ENCODE measurements at regions not wholly inside any gene's neighbourhood (a gene's known extent, or its start where the extent isn't known, plus 50 kb on each side); places are given as distances from the start of the nearest gene placed in this dataset.
A peak's percentile ranks its signal among the peaks of the same experiment; 100 is the strongest.

- CTCF ChIA-PET: no interaction called here
- Mint-ChIP-seq H3K9me3 (ENCODE audit: low read depth) (no peaks in the 10 kb centered on the region), H3K4me1 (no peaks in the 10 kb centered on the region), H3K27ac (no peak overlapping the region), H3K4me3 (no peak overlapping the region), H3K36me3 (ENCODE audit: low read depth) (no peaks in the 10 kb centered on the region), H3K27me3 (peaks cover 12% of the 10 kb centered on the region)
- ATAC-seq (no peak), DNase-seq (no peak)
- intact Hi-C loops (cut with DNase I, micrococcal nuclease): no loop called here
- POLR2A ChIA-PET: no interaction called here
Observed at GRCh38 chr18:5618047-5618688, 74.4 kb upstream of the EPB41L3 start.

- no peaks in the 10 kb centered on the region for H3K36me3 Mint-ChIP-seq (ENCODE audit: low read depth)
- intact Hi-C loops (cut with DNase I, micrococcal nuclease): no loop called here
- POLR2A ChIA-PET: no interaction called here
- CTCF ChIA-PET: no interaction called here
- no peaks in the 10 kb centered on the region for H3K4me1 Mint-ChIP-seq
- H3K27ac Mint-ChIP-seq: no peak overlapping the region
- peaks cover 5% of the 10 kb centered on the region for H3K27me3 Mint-ChIP-seq
- DNase-seq (no peak), ATAC-seq (no peak)
- H3K9me3 Mint-ChIP-seq (ENCODE audit: low read depth): no peaks in the 10 kb centered on the region
- H3K4me3 Mint-ChIP-seq: no peak overlapping the region
Observed at GRCh38 chr18:5611221-5611620, 67.4 kb upstream of the EPB41L3 start.

GRCh38 chr18:5608846-5609245 lies 65.0 kb upstream of the EPB41L3 start:
- CTCF ChIA-PET: no interaction called here
- ATAC-seq (no peak), DNase-seq (no peak)
- Mint-ChIP-seq H3K4me3 (no peak overlapping the region), H3K4me1 (no peaks in the 10 kb centered on the region), H3K9me3 (ENCODE audit: low read depth) (no peaks in the 10 kb centered on the region), H3K36me3 (ENCODE audit: low read depth) (no peaks in the 10 kb centered on the region), H3K27me3 (peaks cover 2% of the 10 kb centered on the region), H3K27ac (no peak overlapping the region)
- intact Hi-C loops (cut with DNase I, micrococcal nuclease): no loop called here
- POLR2A ChIA-PET: no interaction called here

GRCh38 chr18:5606951-5607350 lies 63.2 kb upstream of the EPB41L3 start:
- Mint-ChIP-seq H3K27me3 (peaks cover 4% of the 10 kb centered on the region), H3K9me3 (ENCODE audit: low read depth) (no peaks in the 10 kb centered on the region), H3K4me3 (no peak overlapping the region), H3K36me3 (ENCODE audit: low read depth) (no peaks in the 10 kb centered on the region), H3K4me1 (no peaks in the 10 kb centered on the region), H3K27ac (no peak overlapping the region)
- no peak for ATAC-seq
- ChIA-PET POLR2A (no interaction called here), CTCF (no interaction called here)
- intact Hi-C loops (cut with DNase I, micrococcal nuclease): no loop called here
- DNase-seq: no peak

- ChIA-PET POLR2A (no interaction called here), CTCF (no interaction called here)
- intact Hi-C loops (cut with DNase I, micrococcal nuclease): loop anchor here in 1 of 2 experiments (5.0 kb wide), 1 partner anchor 1283 kb away; no protein-coding TSS in a partner anchor
- no peaks in the 10 kb centered on the region for H3K36me3 Mint-ChIP-seq (ENCODE audit: low read depth)
- H3K4me1 Mint-ChIP-seq: no peaks in the 10 kb centered on the region
- ATAC-seq (no peak), DNase-seq (peak; percentile 12)
- H3K27me3 Mint-ChIP-seq: peaks cover 4% of the 10 kb centered on the region
- no peak overlapping the region for H3K27ac Mint-ChIP-seq
- no peak overlapping the region for H3K4me3 Mint-ChIP-seq
- H3K9me3 Mint-ChIP-seq (ENCODE audit: low read depth): no peaks in the 10 kb centered on the region
Observed at GRCh38 chr18:5604778-5605177, 61.0 kb upstream of the EPB41L3 start.

- ATAC-seq (no peak), DNase-seq (no peak)
- CTCF ChIA-PET: interaction anchor here (0.6 kb wide), 1 partner anchor 150 kb away, joined by 3 read pairs; no protein-coding TSS in a partner anchor
- Mint-ChIP-seq H3K36me3 (ENCODE audit: low read depth) (no peaks in the 10 kb centered on the region), H3K27me3 (peaks cover 9% of the 10 kb centered on the region), H3K4me3 (no peak overlapping the region), H3K4me1 (no peaks in the 10 kb centered on the region), H3K9me3 (ENCODE audit: low read depth) (no peaks in the 10 kb centered on the region), H3K27ac (no peak overlapping the region)
- POLR2A ChIA-PET: no interaction called here
- intact Hi-C loops (cut with DNase I, micrococcal nuclease): loop anchor here in 1 of 2 experiments (5.0 kb wide), 1 partner anchor 1284 kb away; no protein-coding TSS in a partner anchor
Observed at GRCh38 chr18:5603153-5603552, 59.4 kb upstream of the EPB41L3 start.

- Mint-ChIP-seq H3K27me3 (peaks cover 10% of the 10 kb centered on the region), H3K27ac (no peak overlapping the region), H3K9me3 (ENCODE audit: low read depth) (no peaks in the 10 kb centered on the region), H3K4me1 (no peaks in the 10 kb centered on the region), H3K4me3 (no peak overlapping the region), H3K36me3 (ENCODE audit: low read depth) (no peaks in the 10 kb centered on the region)
- CTCF ChIA-PET: interaction anchor here (0.7 to 1.1 kb wide), 3 partner anchors 23 to 601 kb away, joined by 3 to 5 read pairs (median 3); no protein-coding TSS in a partner anchor
- POLR2A ChIA-PET: no interaction called here
- ATAC-seq (no peak), DNase-seq (no peak)
- intact Hi-C loops (cut with DNase I, micrococcal nuclease): loop anchor here in 1 of 2 experiments (2.0 to 5.0 kb wide), 2 partner anchors 290 to 1286 kb away; no protein-coding TSS in a partner anchor
Observed at GRCh38 chr18:5601188-5601624, 57.4 kb upstream of the EPB41L3 start.

GRCh38 chr18:5600378-5601071 lies 56.7 kb upstream of the EPB41L3 start:
- ATAC-seq (no peak), DNase-seq (no peak)
- Mint-ChIP-seq H3K4me3 (no peak overlapping the region), H3K4me1 (no peaks in the 10 kb centered on the region), H3K36me3 (ENCODE audit: low read depth) (no peaks in the 10 kb centered on the region), H3K27me3 (peaks cover 10% of the 10 kb centered on the region), H3K9me3 (ENCODE audit: low read depth) (no peaks in the 10 kb centered on the region), H3K27ac (no peak overlapping the region)
- CTCF ChIA-PET: interaction anchor here (0.7 to 1.1 kb wide), 2 partner anchors 69 to 602 kb away, joined by 3 to 5 read pairs; no protein-coding TSS in a partner anchor
- intact Hi-C loops (cut with DNase I, micrococcal nuclease): loop anchor here in 1 of 2 experiments (2.0 to 5.0 kb wide), 2 partner anchors 290 to 1287 kb away; no protein-coding TSS in a partner anchor
- POLR2A ChIA-PET: no interaction called here

GRCh38 chr18:5596585-5596984 lies 52.8 kb upstream of the EPB41L3 start:
- POLR2A ChIA-PET: no interaction called here
- no peaks in the 10 kb centered on the region for H3K4me1 Mint-ChIP-seq
- DNase-seq (no peak), ATAC-seq (no peak)
- H3K27ac Mint-ChIP-seq: no peak overlapping the region
- peaks cover 9% of the 10 kb centered on the region for H3K27me3 Mint-ChIP-seq
- CTCF ChIA-PET: no interaction called here
- intact Hi-C loops (cut with DNase I, micrococcal nuclease): loop anchor here in 1 of 2 experiments (5.0 to 10.0 kb wide), 2 partner anchors 241 to 928 kb away; no protein-coding TSS in a partner anchor
- no peak overlapping the region for H3K4me3 Mint-ChIP-seq
- H3K36me3 Mint-ChIP-seq (ENCODE audit: low read depth): no peaks in the 10 kb centered on the region
- peaks cover 6% of the 10 kb centered on the region for H3K9me3 Mint-ChIP-seq (ENCODE audit: low read depth)

Data from activated CD4-positive, alpha-beta T cell treated with anti-CD3 and anti-CD28 coated beads for 36 hours (primary cell).